GM21825 (cell line): ENCODE measurements at regions not wholly inside any gene's neighbourhood (a gene's known extent, or its start where the extent isn't known, plus 50 kb on each side); places are given as distances from the start of the nearest gene placed in this dataset.

ENCODE experiments used
- ATAC-seq: cut with Tn5 transposase; IDR thresholded peaks from one replicate; pipeline ENCODE4 v1.9.1; 2021; ENCODE audit warnings: mild to moderate bottlenecking, moderate library complexity; ENCODE audit not compliant: unreplicated experiment

DNA sequence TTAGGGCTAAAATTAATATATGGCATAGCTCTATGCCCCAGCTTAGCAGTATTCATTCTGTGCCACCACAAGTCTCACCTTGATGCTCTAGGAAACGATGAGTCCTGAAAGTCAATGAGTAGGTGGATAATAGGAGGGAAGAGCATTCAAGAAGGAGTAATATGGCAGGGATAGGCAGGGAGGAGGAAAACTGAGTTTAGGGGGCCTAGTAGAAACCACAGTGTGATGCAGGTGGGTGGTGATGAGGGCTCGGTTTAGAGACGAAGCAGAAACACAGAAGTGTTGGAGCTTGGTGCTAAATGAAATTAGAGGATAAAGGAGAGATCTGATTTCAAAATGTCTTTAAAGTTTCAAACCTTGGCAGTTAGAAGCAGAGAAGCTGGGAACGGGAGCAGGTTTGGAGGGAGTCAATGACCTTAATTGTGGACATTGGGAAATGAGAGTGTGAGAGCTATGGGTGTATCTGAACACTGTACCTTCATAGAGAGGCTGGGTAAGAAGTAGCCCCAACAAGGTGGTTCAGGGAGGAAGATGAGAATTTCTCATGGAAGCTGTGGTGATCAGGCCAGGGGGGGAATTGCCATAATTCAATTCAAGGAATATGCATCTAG lies 144.7 kb upstream of the CPSF6 start:
- ATAC-seq: no peak

DNA sequence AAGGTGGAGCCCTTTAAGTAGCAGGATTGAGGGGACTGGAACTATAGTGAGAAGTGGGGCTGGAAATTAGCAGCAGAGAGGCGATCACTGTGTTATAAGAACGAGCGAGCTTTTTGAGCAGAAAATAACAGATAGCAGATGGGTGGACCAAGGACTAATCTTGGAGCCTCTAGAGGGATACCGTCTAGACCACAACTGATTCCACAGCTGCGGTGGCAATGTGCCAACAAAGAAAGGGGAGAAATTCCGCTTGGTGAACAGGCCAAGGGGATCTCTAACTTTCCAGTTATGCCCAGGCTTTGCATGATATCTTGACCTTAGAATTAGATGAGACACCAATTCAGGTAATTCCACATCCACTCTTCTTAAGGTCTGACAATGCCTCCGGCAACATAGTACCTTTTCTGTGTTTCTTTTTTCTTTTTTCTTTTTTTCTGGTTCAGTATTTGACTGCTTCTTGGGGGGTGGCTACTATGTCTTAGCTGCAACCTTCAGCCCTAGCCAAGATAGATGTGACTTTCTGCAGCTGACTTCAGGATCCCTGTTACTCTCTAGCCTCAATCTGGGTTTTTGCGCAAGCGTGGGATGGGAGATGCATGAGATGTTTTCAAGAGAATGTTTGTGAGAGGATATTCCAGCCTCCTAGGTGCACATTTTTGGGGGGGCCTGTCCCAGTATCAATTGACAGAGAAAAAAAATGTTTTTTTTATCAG lies 143.4 kb upstream of the CPSF6 start:
- no peak for ATAC-seq

DNA sequence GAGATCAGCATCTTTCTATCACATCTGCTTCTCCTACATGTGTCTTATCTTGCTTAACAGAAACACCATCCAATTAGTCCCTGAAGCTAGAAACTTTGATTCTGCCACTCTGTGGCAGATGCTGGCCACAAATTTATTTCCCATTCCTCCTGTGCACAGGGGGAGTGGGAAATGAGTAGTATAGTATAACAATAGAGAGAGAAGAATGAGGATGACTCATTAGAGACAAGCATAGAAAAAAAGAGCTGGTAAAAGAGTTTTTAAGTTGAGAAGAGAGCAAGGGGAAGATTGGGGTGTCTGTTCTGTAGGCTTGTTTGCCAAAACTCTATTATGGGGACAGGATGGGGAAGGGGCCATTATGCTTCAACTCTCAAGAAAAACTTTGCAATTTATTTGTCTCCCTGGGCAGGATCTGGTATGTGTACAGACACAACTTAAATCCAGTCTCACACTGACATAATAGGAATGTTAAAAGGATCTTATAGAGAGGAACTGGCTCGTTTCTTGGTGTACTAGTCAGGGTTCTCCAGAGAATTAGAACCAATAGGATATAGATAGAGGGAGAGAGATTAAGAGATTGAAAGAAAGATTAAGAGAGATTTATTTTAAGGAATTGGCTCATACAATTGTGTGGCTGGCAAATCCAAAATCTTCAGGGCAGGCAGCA lies 142.6 kb upstream of the CPSF6 start:
- ATAC-seq: no peak

DNA sequence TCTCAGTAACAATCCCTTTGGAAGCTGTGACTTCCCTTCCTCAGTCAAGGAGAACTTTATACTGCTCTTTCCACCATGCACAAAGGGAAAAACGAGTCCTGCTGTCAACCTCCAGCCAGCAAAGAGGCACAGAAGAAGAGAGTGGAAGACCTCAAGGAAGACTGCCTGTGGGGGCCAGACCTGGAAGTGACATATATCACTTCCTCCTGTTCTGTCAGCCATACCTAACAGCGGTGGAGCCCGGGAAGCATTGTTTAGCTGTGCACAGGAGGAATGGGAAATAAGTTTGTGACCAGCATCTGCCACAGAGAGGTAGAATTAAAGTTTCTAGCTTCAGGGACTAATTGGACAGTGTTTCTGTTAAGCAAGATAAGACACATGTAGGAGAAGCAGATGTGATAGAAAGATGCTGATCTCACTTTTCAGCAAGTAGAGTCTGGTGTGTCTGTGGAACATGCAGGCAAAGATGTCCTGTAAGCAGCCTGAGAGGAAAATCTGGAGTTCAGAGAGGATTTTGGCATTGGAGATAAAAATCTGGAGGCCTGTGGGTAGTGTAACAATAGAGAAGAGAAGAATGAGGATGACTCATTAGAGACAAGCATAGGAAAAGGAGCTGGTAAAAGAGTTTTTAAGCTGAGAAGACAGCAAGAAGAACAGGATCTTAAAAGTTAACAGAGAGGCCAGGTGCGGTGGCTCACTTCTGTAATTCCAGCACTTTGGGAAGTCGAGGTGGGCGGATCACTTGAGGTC lies 141.6 kb upstream of the CPSF6 start:
- no peak for ATAC-seq

DNA sequence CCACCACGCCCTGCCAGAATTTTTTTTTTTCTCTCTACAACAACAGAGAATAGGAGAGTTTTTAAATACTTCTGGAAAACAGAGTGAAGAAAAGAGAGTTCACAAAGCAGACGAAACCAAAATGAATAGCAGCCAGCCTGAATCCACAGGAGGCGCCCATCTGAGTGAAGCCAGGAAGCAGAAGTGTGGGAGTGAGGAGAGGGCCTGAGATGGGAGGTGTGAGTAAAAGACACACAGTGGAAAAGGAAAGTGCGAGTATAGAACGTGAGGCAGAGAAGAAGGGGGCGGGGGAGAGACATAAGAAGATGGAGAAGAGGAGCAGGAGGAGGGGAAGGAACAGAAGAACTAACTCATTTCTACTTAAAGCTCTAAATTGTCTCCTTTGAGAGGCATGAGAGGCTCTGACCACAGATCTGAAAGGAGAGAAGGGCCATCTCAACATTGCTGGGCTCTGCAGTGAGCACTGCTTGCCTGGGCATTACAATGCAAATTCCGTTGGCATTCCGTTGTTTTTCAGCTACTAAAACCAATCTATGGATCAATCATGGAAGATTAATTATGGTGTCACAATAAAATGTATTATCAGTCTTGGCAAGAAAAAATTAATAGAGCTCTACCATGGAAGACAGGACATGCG lies 140.1 kb upstream of the CPSF6 start:
- ATAC-seq: no peak

DNA sequence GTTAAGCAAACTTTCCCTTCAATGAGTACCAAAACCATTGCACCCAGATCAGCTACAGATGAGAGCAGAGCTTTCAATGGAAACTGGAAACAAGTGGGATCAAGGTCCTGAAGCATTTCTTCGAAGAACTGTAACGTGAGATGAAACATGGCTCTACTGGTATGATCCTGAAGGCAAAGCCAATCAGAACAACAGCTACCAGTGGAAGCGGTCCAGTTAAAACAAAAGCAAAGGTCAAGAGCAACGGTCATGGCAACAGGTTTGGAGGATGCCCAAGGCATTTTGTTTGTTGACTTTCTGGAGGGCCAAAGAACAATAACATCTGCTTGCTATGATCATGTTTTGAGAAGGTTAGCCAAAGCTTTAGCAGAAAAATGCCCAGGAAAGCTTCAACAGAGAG lies 137.9 kb upstream of the CPSF6 start:
- ATAC-seq: no peak

DNA sequence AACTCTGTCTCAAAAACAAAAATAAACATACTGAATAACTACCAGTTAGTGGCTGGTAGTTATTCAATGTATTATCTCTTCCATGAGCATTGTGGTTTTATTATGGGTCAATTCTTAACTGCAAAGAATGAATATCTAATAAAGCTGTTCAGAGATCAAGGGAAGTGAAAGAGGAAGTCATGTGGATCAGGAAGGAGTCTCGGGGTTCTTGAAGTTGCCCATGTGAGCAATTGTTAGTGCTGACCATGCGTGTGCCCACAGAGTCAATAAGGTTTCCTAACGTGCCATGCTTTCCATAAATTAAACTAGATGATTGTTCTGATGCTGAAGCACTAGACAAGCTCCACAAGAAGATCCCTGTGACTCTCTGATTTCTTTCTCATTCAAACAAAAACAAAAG lies 136.5 kb upstream of the CPSF6 start:
- ATAC-seq: no peak

DNA sequence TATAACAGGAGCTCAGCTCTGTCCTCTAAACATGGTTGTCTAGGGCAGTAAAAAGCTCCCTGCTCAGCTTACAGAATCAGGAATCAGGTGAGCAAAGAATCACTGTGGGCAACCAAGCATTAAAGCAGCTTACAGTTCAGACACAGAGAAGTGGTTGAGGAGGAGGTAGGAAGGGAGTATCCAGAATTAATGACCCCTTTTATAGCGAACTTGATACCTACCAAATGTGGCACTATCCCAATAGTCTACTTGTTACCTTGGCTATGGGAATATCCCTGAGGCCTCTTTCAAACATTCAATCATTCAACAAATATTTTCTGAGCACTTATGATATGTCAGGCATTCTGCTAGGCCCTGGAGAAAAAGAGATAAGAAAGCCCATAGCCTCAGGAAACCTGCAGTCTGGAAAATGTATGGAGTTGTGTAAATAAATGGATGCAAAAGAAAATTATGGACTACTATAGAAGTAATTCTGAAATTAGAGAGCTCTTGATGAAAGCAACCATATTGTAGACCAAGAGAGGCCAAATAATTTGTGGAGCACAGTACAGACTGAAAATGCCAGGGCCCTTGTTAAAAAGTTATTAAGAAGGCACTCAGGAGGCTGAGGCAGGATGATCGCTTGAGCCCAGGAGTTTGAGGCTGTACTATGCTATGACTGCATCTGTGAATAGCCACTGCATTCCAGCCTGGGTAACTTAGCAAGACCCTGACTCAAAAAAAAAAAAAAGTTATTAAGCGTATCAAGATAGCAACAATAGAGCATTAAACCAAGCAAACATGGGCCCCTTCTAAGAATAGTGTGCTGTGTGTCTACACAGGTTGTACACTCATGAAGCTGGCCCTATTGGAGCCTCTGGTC lies 134.0 kb upstream of the CPSF6 start:
- ATAC-seq: no peak

DNA sequence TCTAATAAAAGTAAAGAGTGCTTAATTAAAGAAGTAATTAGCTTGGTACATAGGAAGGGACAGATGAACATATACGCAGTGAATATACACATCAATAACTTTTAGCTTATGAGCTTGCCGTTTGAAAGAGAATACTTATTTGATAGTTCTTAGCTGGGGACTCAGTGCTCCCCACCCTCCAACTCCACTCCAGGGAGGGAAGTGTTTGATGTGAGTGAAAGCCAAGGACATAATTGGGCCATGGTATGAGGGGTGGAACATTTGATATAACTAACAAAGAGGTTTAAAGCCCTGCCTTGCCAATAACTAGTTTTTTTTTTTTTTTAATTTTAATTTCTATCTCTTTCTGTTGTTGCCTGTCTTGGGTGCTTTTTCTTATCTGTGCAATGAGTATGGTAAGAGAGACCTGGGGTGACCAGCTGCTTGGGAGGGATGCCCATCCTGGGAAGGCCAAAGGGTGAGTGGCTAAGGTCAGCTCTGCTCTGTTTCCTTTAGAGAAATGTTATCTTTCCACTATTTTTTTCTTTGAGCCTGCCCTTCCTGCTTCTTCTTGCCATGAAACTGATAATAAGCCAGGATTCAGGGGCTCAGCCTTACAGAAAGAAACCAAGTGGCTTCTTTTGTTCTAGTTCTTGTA lies 132.8 kb upstream of the CPSF6 start:
- no peak for ATAC-seq

DNA sequence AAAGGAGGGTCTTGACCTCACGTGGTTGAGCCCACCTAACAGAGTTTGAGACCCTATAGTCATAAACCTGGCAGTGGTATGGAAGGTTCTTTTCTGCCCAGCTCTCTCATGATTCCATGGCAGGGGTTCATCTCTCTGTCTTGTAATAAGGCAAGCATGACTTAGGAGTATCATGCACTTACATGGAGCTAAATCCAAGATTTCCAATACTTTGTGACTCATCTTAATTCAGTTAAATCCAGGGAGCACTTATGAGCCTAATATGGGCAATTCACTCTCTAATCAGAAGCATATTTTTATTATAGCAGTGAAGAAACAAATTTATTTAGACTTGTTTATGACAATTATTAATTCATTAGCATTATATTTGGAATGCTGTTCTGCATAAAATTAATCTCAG lies 131.8 kb upstream of the CPSF6 start:
- no peak for ATAC-seq

DNA sequence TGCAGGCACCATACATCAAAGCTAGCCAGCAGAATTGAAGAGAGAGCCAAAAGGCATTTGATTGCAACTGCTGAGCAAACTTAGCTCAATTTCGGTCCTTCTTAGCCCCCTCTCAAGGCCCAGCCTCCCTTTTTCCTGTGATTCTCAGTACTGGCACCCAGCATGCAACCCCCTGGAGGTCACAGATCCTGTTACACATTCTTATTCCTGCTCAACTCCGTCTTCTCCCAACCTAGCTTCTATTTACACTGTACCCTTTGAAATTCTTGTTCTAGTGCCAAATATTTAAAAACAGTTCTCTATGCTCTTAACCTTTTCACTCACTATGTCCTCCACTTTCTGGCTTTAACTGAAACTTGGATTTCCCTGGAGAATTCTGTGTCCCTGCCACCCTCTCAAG lies 131.3 kb upstream of the CPSF6 start:
- ATAC-seq: no peak

DNA sequence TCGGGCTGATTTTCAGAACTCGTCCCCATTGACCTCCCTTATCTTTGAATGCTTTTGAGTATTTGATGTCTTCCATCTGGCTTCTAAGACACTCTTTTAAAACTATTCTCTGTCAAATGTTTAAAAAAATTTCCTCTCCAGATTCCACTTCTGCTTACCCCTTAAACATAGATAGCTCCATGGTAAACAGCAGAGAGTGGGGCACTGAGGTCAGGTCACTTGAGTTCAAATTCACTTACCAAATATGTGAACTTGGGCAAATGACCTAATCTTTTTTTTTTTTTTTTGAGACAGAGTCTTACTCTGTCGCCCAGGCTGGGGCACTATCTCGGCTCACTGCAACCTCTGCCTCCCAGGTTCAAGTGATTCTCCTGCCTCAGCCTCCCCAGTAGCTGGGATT lies 126.8 kb upstream of the CPSF6 start:
- ATAC-seq: no peak

DNA sequence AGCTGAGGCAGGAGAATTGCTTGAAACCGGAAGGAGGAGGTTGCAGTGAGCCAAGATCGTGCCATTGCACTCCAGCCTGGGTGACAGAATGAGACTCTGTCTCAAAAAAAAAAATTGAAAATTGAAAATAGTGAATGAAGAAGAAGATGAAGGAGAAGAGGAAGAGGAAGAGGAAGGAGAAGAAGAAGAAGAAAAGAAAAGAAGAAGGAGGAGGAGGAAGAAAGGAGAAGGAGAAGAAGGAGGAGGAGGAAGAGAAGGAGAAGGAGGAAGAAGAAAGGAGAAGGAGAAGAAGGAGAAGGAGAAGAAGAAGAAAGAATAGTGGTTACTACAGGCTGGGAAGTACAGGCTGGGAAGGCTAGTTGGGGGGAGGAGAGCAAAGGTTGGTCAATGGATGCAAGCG lies 124.3 kb upstream of the CPSF6 start:
- no peak for ATAC-seq

DNA sequence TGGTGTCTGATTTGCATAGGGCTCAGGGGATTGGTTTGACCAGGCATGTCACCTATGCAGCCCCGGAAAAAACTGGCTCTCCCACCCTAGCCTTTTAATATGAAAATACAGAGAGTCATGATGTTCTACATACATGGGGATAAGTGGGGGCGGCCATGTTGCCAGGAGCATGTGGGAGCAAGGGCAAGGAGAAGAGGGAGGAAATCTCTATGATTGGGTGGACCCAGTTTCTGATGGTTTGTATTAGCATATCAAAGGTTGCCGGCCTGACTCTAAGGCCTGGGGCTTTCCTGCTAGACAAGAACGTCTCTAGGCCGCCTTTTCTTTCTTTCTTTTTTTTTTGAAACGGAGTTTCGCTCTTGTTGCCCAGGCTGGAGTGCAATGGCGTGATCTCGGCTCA lies 123.4 kb upstream of the CPSF6 start:
- no peak for ATAC-seq

DNA sequence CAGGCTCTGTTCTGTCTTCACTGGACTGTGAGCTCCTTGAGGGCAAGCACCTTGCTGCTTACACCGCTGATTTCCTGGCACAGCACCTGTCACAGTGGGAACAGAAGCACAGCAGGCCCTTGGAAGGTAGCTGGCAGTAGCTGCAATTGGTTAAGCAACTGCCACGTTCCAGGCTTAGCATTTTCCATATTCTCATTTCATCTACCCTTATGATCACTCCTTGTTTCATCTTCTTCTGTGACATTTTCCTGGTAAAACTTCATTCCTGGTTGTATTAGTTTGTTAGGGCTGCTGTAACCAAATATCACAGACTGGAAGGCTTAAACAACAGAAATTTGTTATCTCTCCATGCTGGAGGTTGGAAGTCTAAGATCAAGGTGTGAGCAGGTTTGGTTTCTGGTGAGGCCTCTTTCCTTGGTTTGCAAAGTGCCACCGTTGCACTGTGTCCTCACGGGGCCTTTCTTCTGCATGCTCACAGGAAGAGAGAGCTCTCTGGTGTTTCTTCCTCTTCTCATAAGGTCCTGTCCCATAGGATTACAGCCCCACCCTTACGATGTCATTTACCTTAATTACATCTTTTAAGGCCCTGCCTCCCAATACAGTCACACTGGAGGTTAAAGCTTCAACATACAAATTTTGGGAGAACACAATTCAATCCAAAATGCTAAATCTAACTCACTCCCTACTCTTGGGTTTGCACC lies 121.7 kb upstream of the CPSF6 start:
- ATAC-seq: no peak

DNA sequence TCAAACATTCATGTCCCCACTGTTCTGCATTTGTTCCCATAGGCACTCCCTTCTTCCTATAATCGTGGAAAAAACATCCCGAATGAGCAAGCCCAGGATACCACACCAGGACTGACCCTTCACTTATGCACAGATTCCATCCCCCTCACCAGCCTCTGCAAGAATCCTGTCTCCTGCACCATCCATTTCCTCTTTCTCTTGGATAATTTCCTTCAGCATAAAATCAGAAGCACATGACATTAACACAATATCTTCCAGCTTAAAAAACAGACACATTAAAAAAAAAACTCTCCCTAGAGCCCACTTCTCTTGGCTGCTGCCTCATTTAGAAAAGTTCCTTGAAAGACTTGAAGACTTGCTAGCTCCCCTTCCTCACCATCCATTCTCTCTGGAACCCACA lies 120.9 kb upstream of the CPSF6 start:
- ATAC-seq: no peak

DNA sequence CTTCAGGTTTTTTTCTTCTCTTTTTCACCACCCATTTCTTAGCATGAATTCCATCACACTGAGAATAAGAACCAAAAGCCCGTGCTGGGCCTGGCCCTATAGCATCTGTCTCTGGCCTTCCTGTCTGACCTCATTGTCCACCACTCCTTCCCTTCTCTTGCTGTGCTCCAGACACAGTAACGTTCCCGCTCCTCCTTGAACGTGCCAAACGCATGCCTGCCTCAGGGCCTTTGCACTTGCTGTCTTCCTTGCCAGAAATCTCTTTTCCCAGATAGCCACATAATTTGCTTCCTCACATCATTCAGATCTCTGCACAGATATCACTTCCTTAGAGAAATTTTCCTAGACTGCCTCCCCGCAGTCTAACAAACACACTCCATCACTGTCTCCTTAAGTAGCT lies 119.6 kb upstream of the CPSF6 start:
- ATAC-seq: no peak

DNA sequence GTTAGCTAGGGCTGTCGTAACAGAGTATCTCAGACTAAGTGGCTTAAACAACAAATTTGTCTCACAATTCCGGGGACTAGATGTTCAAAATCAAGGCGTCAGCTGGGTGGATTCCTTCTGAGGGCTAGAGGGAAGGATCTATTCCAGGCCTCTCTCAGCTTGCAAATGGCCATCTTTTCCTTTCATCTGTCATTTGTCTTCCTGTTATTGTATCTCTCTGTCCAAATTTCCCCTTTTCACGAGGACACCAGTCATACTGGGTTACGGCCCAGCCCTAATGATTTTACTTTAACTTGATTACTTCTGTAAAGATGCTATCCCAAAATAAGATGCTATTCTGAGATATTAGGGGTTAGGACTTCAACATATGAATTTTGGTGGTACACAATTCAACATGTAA lies 119.0 kb upstream of the CPSF6 start:
- no peak for ATAC-seq

DNA sequence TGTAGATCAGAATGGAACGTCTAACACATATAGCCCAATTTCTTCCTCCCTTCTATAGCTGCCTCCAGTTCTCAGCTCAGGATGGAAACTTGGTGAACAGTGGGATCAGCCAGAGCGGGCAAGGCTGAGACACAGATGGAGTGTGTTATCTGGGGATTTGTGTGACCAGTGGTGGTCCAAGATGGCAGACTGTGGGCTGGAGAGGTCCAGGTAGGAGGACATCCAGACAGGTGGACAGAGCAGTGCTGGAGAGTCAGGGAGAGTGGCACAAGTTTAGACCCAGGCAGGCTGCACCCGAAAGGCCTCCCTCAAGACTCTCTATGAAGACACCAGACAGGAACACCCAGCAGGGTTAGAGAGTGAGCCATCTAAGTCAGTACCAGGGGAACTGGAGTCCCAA lies 116.1 kb upstream of the CPSF6 start:
- ATAC-seq: no peak
